ENCODE measurements at regions not wholly inside any gene's neighbourhood (a gene's known extent, or its start where the extent isn't known, plus 50 kb on each side); places are given as distances from the start of the nearest gene placed in this dataset.
A peak's percentile ranks its signal among the peaks of the same experiment; 100 is the strongest.

- no peak overlapping the region for H3K4me3 ChIP-seq
- no peak for ATAC-seq
- no peak for TF ChIP-seq CTCF (IDR thresholded peaks at IDR 0.05)
- no peaks in the 10 kb centered on the region for H3K9me3 ChIP-seq
- intact Hi-C loops (cut with DNase I), result no loop called here
- peaks cover 0 to 10% (median 0%) of the 10 kb centered on the region in 9 donors for H3K4me1 ChIP-seq
- H3K36me3 ChIP-seq, result no peaks in the 10 kb centered on the region
- WGBS, 2 donors, result 63 to 78% methylated on average over 3 of the region's 3 CpGs
- DNase-seq, result no peak
- H3K27me3 ChIP-seq, result no peaks in the 10 kb centered on the region
- no peak overlapping the region for H3K27ac ChIP-seq
These were observed 211.8 kb downstream of the RBM26 start for GRCh38 chr13:79194272-79194671.

- ATAC-seq (peak in 1 of 8 donors; percentile 53), DNase-seq (no peak)
- Histone ChIP-seq H3K9me3 (no peaks in the 10 kb centered on the region), H3K27me3 (no peaks in the 10 kb centered on the region), H3K4me3 (no peak overlapping the region), H3K36me3 (no peaks in the 10 kb centered on the region), H3K4me1 (peaks cover 0 to 10% (median 0%) of the 10 kb centered on the region in 9 donors), H3K27ac (no peak overlapping the region)
- intact Hi-C loops (cut with DNase I), result no loop called here
- TF ChIP-seq CTCF (IDR thresholded peaks at IDR 0.05), result no peak
These were observed 214.6 kb downstream of the RBM26 start for GRCh38 chr13:79191501-79191900.

GRCh38 chr13:79190932-79191331, 215.1 kb downstream of the RBM26 start:
- no peak for ATAC-seq
- WGBS, 2 donors, result 56 to 69% methylated on average over 2 of the region's 2 CpGs
- Histone ChIP-seq H3K27me3 (no peaks in the 10 kb centered on the region), H3K36me3 (no peaks in the 10 kb centered on the region), H3K27ac (no peak overlapping the region), H3K9me3 (no peaks in the 10 kb centered on the region), H3K4me3 (no peak overlapping the region), H3K4me1 (peaks cover 0 to 10% (median 0%) of the 10 kb centered on the region in 9 donors)
- DNase-seq, result no peak
- no peak for TF ChIP-seq CTCF (IDR thresholded peaks at IDR 0.05)
- intact Hi-C loops (cut with DNase I), result no loop called here

- intact Hi-C loops (cut with DNase I), result no loop called here
- no peak for TF ChIP-seq CTCF (IDR thresholded peaks at IDR 0.05)
- ATAC-seq, result no peak
These were observed 218.0 kb downstream of the RBM26 start for GRCh38 chr13:79187917-79188690.

More at GRCh38 chr13:79187917-79188690, 218.0 kb downstream of the RBM26 start:
- Histone ChIP-seq H3K9me3 (no peaks in the 10 kb centered on the region), H3K4me3 (no peak overlapping the region), H3K27ac (no peak overlapping the region), H3K4me1 (peaks cover 0 to 7% (median 0%) of the 10 kb centered on the region in 9 donors), H3K27me3 (no peaks in the 10 kb centered on the region), H3K36me3 (no peaks in the 10 kb centered on the region)
- 45 to 56% methylated on average over 3 of the region's 3 CpGs for WGBS, 2 donors
- DNase-seq, result no peak
